SK-N-SH treated with all-trans-retinoic acid at 6 μM for 48 hours (cell line): ENCODE measurements at regions not wholly inside any gene's neighbourhood (a gene's known extent, or its start where the extent isn't known, plus 50 kb on each side); places are given as distances from the start of the nearest gene placed in this dataset.

Source experiments
- ARNTL ChIP-seq: fragments of 450-650 bp; formaldehyde crosslinking; IDR thresholded peaks from 2 replicates; pipeline ENCODE4 v1.5.0; 2020; ENCODE audit warnings: low read depth, mild to moderate bottlenecking, moderate library complexity, borderline replicate concordance
- GLIS3 ChIP-seq: fragments of 250-450 bp; sonication (Bioruptor Pico); IDR thresholded peaks from 2 replicates; pipeline ENCODE4 v1.5.0; 2020; ENCODE audit warnings: mild to moderate bottlenecking, moderate library complexity
- ISL1 ChIP-seq: fragments of 250-450 bp; sonication (Bioruptor Pico); IDR thresholded peaks from 2 replicates; pipeline ENCODE4 v2.1.2; 2022; ENCODE audit warnings: mild to moderate bottlenecking, moderate library complexity
- OSR1 ChIP-seq: fragments of 250-450 bp; sonication (Bioruptor Pico); IDR thresholded peaks from 2 replicates; pipeline ENCODE4 v1.8.0; 2022; ENCODE audit warnings: moderate library complexity, mild to moderate bottlenecking, inconsistent platforms
- PPARA ChIP-seq: fragments of 250-450 bp; sonication (Bioruptor Pico); IDR thresholded peaks from 2 replicates; pipeline ENCODE4 v1.5.0; 2020; ENCODE audit warnings: mild to moderate bottlenecking, borderline replicate concordance
- RARB ChIP-seq: fragments of 250-450 bp; sonication (Bioruptor Pico); IDR thresholded peaks from 2 replicates; pipeline ENCODE4 v1.8.0; 2021; ENCODE audit warnings: mild to moderate bottlenecking, moderate library complexity
- SNAI2 ChIP-seq: fragments of 250-450 bp; sonication (Bioruptor Pico); IDR thresholded peaks from 2 replicates; pipeline ENCODE4 v1.5.0; 2020; ENCODE audit warnings: mild to moderate bottlenecking, moderate library complexity
- TCF4 ChIP-seq: fragments of 250-450 bp; sonication (Bioruptor Pico); IDR thresholded peaks from 2 replicates; pipeline ENCODE4 v1.8.0; 2021; ENCODE audit warnings: mild to moderate bottlenecking, moderate library complexity, borderline replicate concordance
- ZC3H10 ChIP-seq: fragments of 250-450 bp; sonication (Bioruptor Pico); IDR thresholded peaks from 2 replicates; pipeline ENCODE4 v1.5.1; 2021; ENCODE audit warnings: mild to moderate bottlenecking, moderate library complexity
- ZFP3 ChIP-seq: fragments of 250-450 bp; sonication (Bioruptor Pico); IDR thresholded peaks from 2 replicates; pipeline ENCODE4 v1.5.0; 2020; ENCODE audit warnings: mild to moderate bottlenecking, moderate library complexity
- ZFP30 ChIP-seq: fragments of 450-650 bp; formaldehyde crosslinking; IDR thresholded peaks from 2 replicates; pipeline ENCODE4 v1.5.0; 2022; ENCODE audit warnings: mild to moderate bottlenecking, moderate library complexity
- TF ChIP-seq, protein P1 (sequence below): fragments of 250-450 bp; sonication (Bioruptor Pico); IDR thresholded peaks from 2 replicates; pipeline ENCODE4 v1.8.0; 2021; ENCODE audit warnings: low read depth, mild to moderate bottlenecking, moderate library complexity, borderline replicate concordance
- TF ChIP-seq, protein P2 (sequence below): fragments of 250-450 bp; sonication (Bioruptor Pico); IDR thresholded peaks from 2 replicates; pipeline ENCODE4 v1.8.0; 2020; ENCODE audit warnings: mild to moderate bottlenecking, moderate library complexity, borderline replicate concordance
- TF ChIP-seq, protein P3 (sequence below): fragments of 250-450 bp; sonication (Bioruptor Pico); IDR thresholded peaks from 2 replicates; pipeline ENCODE4 v1.5.0; 2020; ENCODE audit warnings: mild to moderate bottlenecking, moderate library complexity

DNA sequence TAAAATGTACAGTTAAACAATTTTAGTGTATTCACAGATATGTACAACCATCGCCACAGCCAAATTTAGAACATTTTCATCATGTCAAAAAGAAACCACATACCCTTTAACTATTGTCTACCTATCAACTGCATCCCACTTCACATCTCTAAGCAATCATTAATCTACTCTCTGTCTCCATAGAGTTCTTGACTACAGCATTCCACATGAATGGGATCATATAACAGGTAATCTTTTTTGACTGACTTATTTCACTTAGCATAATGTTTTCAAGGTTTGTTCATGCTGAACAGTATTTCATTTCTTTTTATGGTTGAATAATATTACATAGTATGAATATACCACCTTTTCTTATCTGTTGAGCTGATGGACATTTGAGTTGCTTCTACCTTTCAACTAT lies 281.4 kb upstream of the EDA2R start:
- no peak for TF ChIP-seq RARB (CRISPR knock-in tag)
- TF ChIP-seq, protein P1, sequence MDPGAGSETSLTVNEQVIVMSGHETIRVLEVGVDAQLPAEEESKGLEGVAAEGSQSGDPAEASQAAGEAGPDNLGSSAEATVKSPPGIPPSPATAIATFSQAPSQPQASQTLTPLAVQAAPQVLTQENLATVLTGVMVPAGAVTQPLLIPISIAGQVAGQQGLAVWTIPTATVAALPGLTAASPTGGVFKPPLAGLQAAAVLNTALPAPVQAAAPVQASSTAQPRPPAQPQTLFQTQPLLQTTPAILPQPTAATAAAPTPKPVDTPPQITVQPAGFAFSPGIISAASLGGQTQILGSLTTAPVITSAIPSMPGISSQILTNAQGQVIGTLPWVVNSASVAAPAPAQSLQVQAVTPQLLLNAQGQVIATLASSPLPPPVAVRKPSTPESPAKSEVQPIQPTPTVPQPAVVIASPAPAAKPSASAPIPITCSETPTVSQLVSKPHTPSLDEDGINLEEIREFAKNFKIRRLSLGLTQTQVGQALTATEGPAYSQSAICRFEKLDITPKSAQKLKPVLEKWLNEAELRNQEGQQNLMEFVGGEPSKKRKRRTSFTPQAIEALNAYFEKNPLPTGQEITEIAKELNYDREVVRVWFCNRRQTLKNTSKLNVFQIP (CRISPR knock-in tag): no peak
- TF ChIP-seq ZFP3 (CRISPR knock-in tag): no peak
- TF ChIP-seq, protein P2, sequence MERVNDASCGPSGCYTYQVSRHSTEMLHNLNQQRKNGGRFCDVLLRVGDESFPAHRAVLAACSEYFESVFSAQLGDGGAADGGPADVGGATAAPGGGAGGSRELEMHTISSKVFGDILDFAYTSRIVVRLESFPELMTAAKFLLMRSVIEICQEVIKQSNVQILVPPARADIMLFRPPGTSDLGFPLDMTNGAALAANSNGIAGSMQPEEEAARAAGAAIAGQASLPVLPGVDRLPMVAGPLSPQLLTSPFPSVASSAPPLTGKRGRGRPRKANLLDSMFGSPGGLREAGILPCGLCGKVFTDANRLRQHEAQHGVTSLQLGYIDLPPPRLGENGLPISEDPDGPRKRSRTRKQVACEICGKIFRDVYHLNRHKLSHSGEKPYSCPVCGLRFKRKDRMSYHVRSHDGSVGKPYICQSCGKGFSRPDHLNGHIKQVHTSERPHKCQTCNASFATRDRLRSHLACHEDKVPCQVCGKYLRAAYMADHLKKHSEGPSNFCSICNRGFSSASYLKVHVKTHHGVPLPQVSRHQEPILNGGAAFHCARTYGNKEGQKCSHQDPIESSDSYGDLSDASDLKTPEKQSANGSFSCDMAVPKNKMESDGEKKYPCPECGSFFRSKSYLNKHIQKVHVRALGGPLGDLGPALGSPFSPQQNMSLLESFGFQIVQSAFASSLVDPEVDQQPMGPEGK (CRISPR knock-in tag): no peak
- TF ChIP-seq, protein P3, sequence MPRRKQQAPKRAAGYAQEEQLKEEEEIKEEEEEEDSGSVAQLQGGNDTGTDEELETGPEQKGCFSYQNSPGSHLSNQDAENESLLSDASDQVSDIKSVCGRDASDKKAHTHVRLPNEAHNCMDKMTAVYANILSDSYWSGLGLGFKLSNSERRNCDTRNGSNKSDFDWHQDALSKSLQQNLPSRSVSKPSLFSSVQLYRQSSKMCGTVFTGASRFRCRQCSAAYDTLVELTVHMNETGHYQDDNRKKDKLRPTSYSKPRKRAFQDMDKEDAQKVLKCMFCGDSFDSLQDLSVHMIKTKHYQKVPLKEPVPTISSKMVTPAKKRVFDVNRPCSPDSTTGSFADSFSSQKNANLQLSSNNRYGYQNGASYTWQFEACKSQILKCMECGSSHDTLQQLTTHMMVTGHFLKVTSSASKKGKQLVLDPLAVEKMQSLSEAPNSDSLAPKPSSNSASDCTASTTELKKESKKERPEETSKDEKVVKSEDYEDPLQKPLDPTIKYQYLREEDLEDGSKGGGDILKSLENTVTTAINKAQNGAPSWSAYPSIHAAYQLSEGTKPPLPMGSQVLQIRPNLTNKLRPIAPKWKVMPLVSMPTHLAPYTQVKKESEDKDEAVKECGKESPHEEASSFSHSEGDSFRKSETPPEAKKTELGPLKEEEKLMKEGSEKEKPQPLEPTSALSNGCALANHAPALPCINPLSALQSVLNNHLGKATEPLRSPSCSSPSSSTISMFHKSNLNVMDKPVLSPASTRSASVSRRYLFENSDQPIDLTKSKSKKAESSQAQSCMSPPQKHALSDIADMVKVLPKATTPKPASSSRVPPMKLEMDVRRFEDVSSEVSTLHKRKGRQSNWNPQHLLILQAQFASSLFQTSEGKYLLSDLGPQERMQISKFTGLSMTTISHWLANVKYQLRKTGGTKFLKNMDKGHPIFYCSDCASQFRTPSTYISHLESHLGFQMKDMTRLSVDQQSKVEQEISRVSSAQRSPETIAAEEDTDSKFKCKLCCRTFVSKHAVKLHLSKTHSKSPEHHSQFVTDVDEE (CRISPR knock-in tag): no peak
- TF ChIP-seq ZFP30: no peak
- TF ChIP-seq ISL1 (CRISPR knock-in tag): no peak
- no peak for TF ChIP-seq ARNTL
- no peak for TF ChIP-seq OSR1 (CRISPR knock-in tag)
- TF ChIP-seq GLIS3 (CRISPR knock-in tag): no peak
- no peak for TF ChIP-seq SNAI2 (CRISPR knock-in tag)
- TF ChIP-seq TCF4 (CRISPR knock-in tag): no peak
- no peak for TF ChIP-seq PPARA (CRISPR knock-in tag)
- TF ChIP-seq ZC3H10 (CRISPR knock-in tag): no peak
